ENCODE measurements at regions not wholly inside any gene's neighbourhood (a gene's known extent, or its start where the extent isn't known, plus 50 kb on each side); places are given as distances from the start of the nearest gene placed in this dataset.

GRCh38 chr11:70853068-70853769, 399.2 kb downstream of the SHANK2 start:
- no peaks in the 10 kb centered on the region for H3K27me3 ChIP-seq (ENCODE audit: control insufficient read depth in 1 of 2, insufficient read depth in 2 of 2, low read length in 2 of 2)

GRCh38 chr11:70853770-70854108, 398.6 kb downstream of the SHANK2 start:
- no peaks in the 10 kb centered on the region for H3K36me3 ChIP-seq (ENCODE audit: insufficient read depth, low read length)
- H3K4me3 ChIP-seq (ENCODE audit: low read depth in 1 of 2, low read length in 2 of 2) = no peak overlapping the region
- no peak overlapping the region for H3K9ac ChIP-seq (ENCODE audit: low read length)
- H3K9me3 ChIP-seq (ENCODE audit: low read length) = no peaks in the 10 kb centered on the region
- H3K27me3 ChIP-seq (ENCODE audit: control insufficient read depth in 1 of 2, insufficient read depth in 2 of 2, low read length in 2 of 2) = no peaks in the 10 kb centered on the region
- no peaks in the 10 kb centered on the region for H3K4me1 ChIP-seq (ENCODE audit: insufficient read depth, low read length)
- no peak overlapping the region for H3K27ac ChIP-seq (ENCODE audit: low read depth, low read length)

More at GRCh38 chr11:70853068-70853769, 399.2 kb downstream of the SHANK2 start:
- Histone ChIP-seq H3K4me3 (ENCODE audit: low read depth in 1 of 2, low read length in 2 of 2) (no peak overlapping the region), H3K4me1 (ENCODE audit: insufficient read depth, low read length) (no peaks in the 10 kb centered on the region), H3K27ac (ENCODE audit: low read depth, low read length) (no peak overlapping the region), H3K36me3 (ENCODE audit: insufficient read depth, low read length) (no peaks in the 10 kb centered on the region), H3K9me3 (ENCODE audit: low read length) (no peaks in the 10 kb centered on the region), H3K9ac (ENCODE audit: low read length) (no peak overlapping the region)

GRCh38 chr11:70854201-70854600, 398.2 kb downstream of the SHANK2 start:
- Histone ChIP-seq H3K36me3 (ENCODE audit: insufficient read depth, low read length) (no peaks in the 10 kb centered on the region), H3K27me3 (ENCODE audit: control insufficient read depth in 1 of 2, insufficient read depth in 2 of 2, low read length in 2 of 2) (no peaks in the 10 kb centered on the region)

GRCh38 chr11:70854901-70855556, 397.3 kb downstream of the SHANK2 start:
- Histone ChIP-seq H3K4me3 (ENCODE audit: low read depth in 1 of 2, low read length in 2 of 2) (no peak overlapping the region), H3K4me1 (ENCODE audit: insufficient read depth, low read length) (no peaks in the 10 kb centered on the region), H3K27me3 (ENCODE audit: control insufficient read depth in 1 of 2, insufficient read depth in 2 of 2, low read length in 2 of 2) (no peaks in the 10 kb centered on the region), H3K9ac (ENCODE audit: low read length) (no peak overlapping the region), H3K9me3 (ENCODE audit: low read length) (no peaks in the 10 kb centered on the region), H3K36me3 (ENCODE audit: insufficient read depth, low read length) (no peaks in the 10 kb centered on the region), H3K27ac (ENCODE audit: low read depth, low read length) (no peak overlapping the region)

More at GRCh38 chr11:70854201-70854600, 398.2 kb downstream of the SHANK2 start:
- Histone ChIP-seq H3K4me3 (ENCODE audit: low read depth in 1 of 2, low read length in 2 of 2) (no peak overlapping the region), H3K4me1 (ENCODE audit: insufficient read depth, low read length) (no peaks in the 10 kb centered on the region), H3K27ac (ENCODE audit: low read depth, low read length) (no peak overlapping the region), H3K9me3 (ENCODE audit: low read length) (no peaks in the 10 kb centered on the region), H3K9ac (ENCODE audit: low read length) (no peak overlapping the region)

- Histone ChIP-seq H3K4me1 (ENCODE audit: insufficient read depth, low read length) (no peaks in the 10 kb centered on the region), H3K9ac (ENCODE audit: low read length) (no peak overlapping the region), H3K27ac (ENCODE audit: low read depth, low read length) (no peak overlapping the region), H3K9me3 (ENCODE audit: low read length) (no peaks in the 10 kb centered on the region), H3K4me3 (ENCODE audit: low read depth in 1 of 2, low read length in 2 of 2) (no peak overlapping the region), H3K36me3 (ENCODE audit: insufficient read depth, low read length) (no peaks in the 10 kb centered on the region), H3K27me3 (ENCODE audit: control insufficient read depth in 1 of 2, insufficient read depth in 2 of 2, low read length in 2 of 2) (no peaks in the 10 kb centered on the region)
These were observed 394.5 kb downstream of the SHANK2 start for GRCh38 chr11:70857894-70858293.

- H3K4me1 ChIP-seq (ENCODE audit: insufficient read depth, low read length) = no peaks in the 10 kb centered on the region
- H3K27ac ChIP-seq (ENCODE audit: low read depth, low read length) = no peak overlapping the region
- H3K4me3 ChIP-seq (ENCODE audit: low read depth in 1 of 2, low read length in 2 of 2) = no peak overlapping the region
- no peaks in the 10 kb centered on the region for H3K27me3 ChIP-seq (ENCODE audit: control insufficient read depth in 1 of 2, insufficient read depth in 2 of 2, low read length in 2 of 2)
- no peaks in the 10 kb centered on the region for H3K9me3 ChIP-seq (ENCODE audit: low read length)
- no peak overlapping the region for H3K9ac ChIP-seq (ENCODE audit: low read length)
- H3K36me3 ChIP-seq (ENCODE audit: insufficient read depth, low read length) = no peaks in the 10 kb centered on the region
These were observed 393.2 kb downstream of the SHANK2 start for GRCh38 chr11:70859180-70859579.

- Histone ChIP-seq H3K4me3 (ENCODE audit: low read depth in 1 of 2, low read length in 2 of 2) (no peak overlapping the region), H3K27me3 (ENCODE audit: control insufficient read depth in 1 of 2, insufficient read depth in 2 of 2, low read length in 2 of 2) (no peaks in the 10 kb centered on the region), H3K36me3 (ENCODE audit: insufficient read depth, low read length) (no peaks in the 10 kb centered on the region)
These were observed 391.5 kb downstream of the SHANK2 start for GRCh38 chr11:70860888-70861287.

GRCh38 chr11:70861559-70861958, 390.8 kb downstream of the SHANK2 start:
- Histone ChIP-seq H3K27me3 (ENCODE audit: control insufficient read depth in 1 of 2, insufficient read depth in 2 of 2, low read length in 2 of 2) (no peaks in the 10 kb centered on the region), H3K9ac (ENCODE audit: low read length) (no peak overlapping the region), H3K27ac (ENCODE audit: low read depth, low read length) (no peak overlapping the region), H3K9me3 (ENCODE audit: low read length) (no peaks in the 10 kb centered on the region), H3K36me3 (ENCODE audit: insufficient read depth, low read length) (no peaks in the 10 kb centered on the region), H3K4me3 (ENCODE audit: low read depth in 1 of 2, low read length in 2 of 2) (no peak overlapping the region), H3K4me1 (ENCODE audit: insufficient read depth, low read length) (no peaks in the 10 kb centered on the region)

More at GRCh38 chr11:70860888-70861287, 391.5 kb downstream of the SHANK2 start:
- Histone ChIP-seq H3K9me3 (ENCODE audit: low read length) (no peaks in the 10 kb centered on the region), H3K27ac (ENCODE audit: low read depth, low read length) (no peak overlapping the region), H3K9ac (ENCODE audit: low read length) (no peak overlapping the region), H3K4me1 (ENCODE audit: insufficient read depth, low read length) (no peaks in the 10 kb centered on the region)

- Histone ChIP-seq H3K4me3 (ENCODE audit: low read depth in 1 of 2, low read length in 2 of 2) (no peak overlapping the region), H3K27ac (ENCODE audit: low read depth, low read length) (no peak overlapping the region), H3K36me3 (ENCODE audit: insufficient read depth, low read length) (no peaks in the 10 kb centered on the region), H3K9me3 (ENCODE audit: low read length) (no peaks in the 10 kb centered on the region), H3K9ac (ENCODE audit: low read length) (no peak overlapping the region), H3K4me1 (ENCODE audit: insufficient read depth, low read length) (no peaks in the 10 kb centered on the region), H3K27me3 (ENCODE audit: control insufficient read depth in 1 of 2, insufficient read depth in 2 of 2, low read length in 2 of 2) (no peaks in the 10 kb centered on the region)
These were observed 390.3 kb downstream of the SHANK2 start for GRCh38 chr11:70862093-70862492.

- Histone ChIP-seq H3K4me3 (ENCODE audit: low read depth in 1 of 2, low read length in 2 of 2) (no peak overlapping the region), H3K27ac (ENCODE audit: low read depth, low read length) (no peak overlapping the region), H3K36me3 (ENCODE audit: insufficient read depth, low read length) (no peaks in the 10 kb centered on the region), H3K9me3 (ENCODE audit: low read length) (no peaks in the 10 kb centered on the region), H3K4me1 (ENCODE audit: insufficient read depth, low read length) (no peaks in the 10 kb centered on the region), H3K27me3 (ENCODE audit: control insufficient read depth in 1 of 2, insufficient read depth in 2 of 2, low read length in 2 of 2) (no peaks in the 10 kb centered on the region), H3K9ac (ENCODE audit: low read length) (no peak overlapping the region)
These were observed 389.2 kb downstream of the SHANK2 start for GRCh38 chr11:70863186-70863585.

- Histone ChIP-seq H3K27ac (ENCODE audit: low read depth, low read length) (no peak overlapping the region), H3K36me3 (ENCODE audit: insufficient read depth, low read length) (no peaks in the 10 kb centered on the region), H3K9me3 (ENCODE audit: low read length) (no peaks in the 10 kb centered on the region), H3K4me1 (ENCODE audit: insufficient read depth, low read length) (no peaks in the 10 kb centered on the region), H3K27me3 (ENCODE audit: control insufficient read depth in 1 of 2, insufficient read depth in 2 of 2, low read length in 2 of 2) (no peaks in the 10 kb centered on the region), H3K9ac (ENCODE audit: low read length) (no peak overlapping the region), H3K4me3 (ENCODE audit: low read depth in 1 of 2, low read length in 2 of 2) (no peak overlapping the region)
These were observed 388.4 kb downstream of the SHANK2 start for GRCh38 chr11:70863993-70864392.

- Histone ChIP-seq H3K27me3 (ENCODE audit: control insufficient read depth in 1 of 2, insufficient read depth in 2 of 2, low read length in 2 of 2) (no peaks in the 10 kb centered on the region), H3K36me3 (ENCODE audit: insufficient read depth, low read length) (no peaks in the 10 kb centered on the region), H3K4me3 (ENCODE audit: low read depth in 1 of 2, low read length in 2 of 2) (no peak overlapping the region), H3K4me1 (ENCODE audit: insufficient read depth, low read length) (no peaks in the 10 kb centered on the region), H3K9ac (ENCODE audit: low read length) (no peak overlapping the region), H3K9me3 (ENCODE audit: low read length) (no peaks in the 10 kb centered on the region), H3K27ac (ENCODE audit: low read depth, low read length) (no peak overlapping the region)
These were observed 387.0 kb downstream of the SHANK2 start for GRCh38 chr11:70865356-70865755.

All from muscle layer of colon (tissue), 2 donors.